Spinal cord (tissue), 9 donors: ENCODE measurements at regions not wholly inside any gene's neighbourhood (a gene's known extent, or its start where the extent isn't known, plus 50 kb on each side); places are given as distances from the start of the nearest gene placed in this dataset.
A peak's percentile ranks its signal among the peaks of the same experiment; 100 is the strongest.

ENCODE experiments used
- DNase-seq, 6 donors: peaks; one replicate each; pipeline versions ENCODE4 v3.0.0 to v3.0.0-alpha.2; 2013 to 2015; ENCODE audit warnings: low spot score in 6 of 6, low read depth in 4 of 6
- H3K27ac ChIP-seq: one replicate; pipeline ENCODE4 v1.5.1; 2013; ENCODE audit warnings: low read depth, low read length, control low read depth
- H3K27me3 ChIP-seq: one replicate; pipeline ENCODE4 v1.6.1; 2013; ENCODE audit warnings: low read length; ENCODE audit not compliant: control insufficient read depth, insufficient read depth
- H3K36me3 ChIP-seq: one replicate; pipeline ENCODE4 v1.6.1; 2013; ENCODE audit warnings: low read length; ENCODE audit not compliant: control insufficient read depth, insufficient read depth
- H3K4me1 ChIP-seq: one replicate; pipeline ENCODE4 v1.6.1; 2013; ENCODE audit warnings: low read length; ENCODE audit not compliant: control insufficient read depth, insufficient read depth
- H3K4me3 ChIP-seq: one replicate; pipeline ENCODE4 v1.5.1; 2013; ENCODE audit warnings: low read depth, low read length, control low read depth
- H3K9me3 ChIP-seq: one replicate; pipeline ENCODE4 v1.6.1; 2013; ENCODE audit warnings: low read length; ENCODE audit not compliant: control insufficient read depth, insufficient read depth
- whole genome bisulfite sequencing: methylation state at CpG from one replicate; pipeline ENCODE4 v1.1.5; 2013; ENCODE audit warnings: missing lambda C conversion rate; ENCODE audit not compliant: insufficient coverage; 5-methylcytosine and 5-hydroxymethylcytosine counted together
- donor health status: healthy.

DNA sequence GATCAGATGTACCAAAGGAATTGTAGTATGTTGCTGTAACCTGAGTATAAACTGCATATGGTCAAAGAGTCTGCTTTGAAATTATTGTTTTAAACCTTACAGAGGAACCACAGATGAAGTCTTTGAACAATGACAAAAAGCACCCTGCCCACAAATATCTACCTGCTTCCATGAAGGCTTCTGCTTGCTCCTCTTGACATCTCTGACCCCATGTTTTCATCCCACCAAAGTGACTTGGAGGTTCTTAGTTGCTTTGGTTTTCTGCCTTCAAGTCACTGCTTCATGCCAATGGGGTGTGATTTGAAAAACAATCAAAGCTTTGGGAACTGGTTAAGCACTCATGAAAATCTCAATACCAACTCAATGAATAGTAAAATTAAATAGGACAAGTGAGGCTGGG, 194.6 kb upstream of the ACTBL2 start:
- no peaks in the 10 kb centered on the region for H3K27me3 ChIP-seq
- no peaks in the 10 kb centered on the region for H3K4me1 ChIP-seq
- H3K9me3 ChIP-seq: no peaks in the 10 kb centered on the region
- DNase-seq: no peak
- H3K27ac ChIP-seq: no peak overlapping the region
- no peaks in the 10 kb centered on the region for H3K36me3 ChIP-seq
- no peak overlapping the region for H3K4me3 ChIP-seq

- WGBS: 88% methylated on average over 1 of the region's 3 CpGs
- H3K4me3 ChIP-seq: no peak overlapping the region
- H3K27ac ChIP-seq: no peak overlapping the region
- H3K36me3 ChIP-seq: no peaks in the 10 kb centered on the region
- H3K27me3 ChIP-seq: no peaks in the 10 kb centered on the region
- peak in 1 of 6 donors; percentile 63 for DNase-seq
- no peaks in the 10 kb centered on the region for H3K9me3 ChIP-seq
- H3K4me1 ChIP-seq: no peaks in the 10 kb centered on the region
Measured at GRCh38 chr5:57676222-57677098, 193.8 kb upstream of the ACTBL2 start.

GRCh38 chr5:57675236-57675635, 192.6 kb upstream of the ACTBL2 start:
- Histone ChIP-seq H3K36me3 (no peaks in the 10 kb centered on the region), H3K4me3 (no peak overlapping the region), H3K27me3 (no peaks in the 10 kb centered on the region), H3K9me3 (no peaks in the 10 kb centered on the region), H3K4me1 (no peaks in the 10 kb centered on the region), H3K27ac (no peak overlapping the region)
- 100% methylated on average over 1 of the region's 1 CpG for WGBS
- no peak for DNase-seq

- DNase-seq: no peak
- Histone ChIP-seq H3K36me3 (no peaks in the 10 kb centered on the region), H3K4me1 (no peaks in the 10 kb centered on the region), H3K4me3 (no peak overlapping the region), H3K27ac (no peak overlapping the region), H3K27me3 (no peaks in the 10 kb centered on the region), H3K9me3 (no peaks in the 10 kb centered on the region)
Measured at GRCh38 chr5:57671371-57671770, 188.8 kb upstream of the ACTBL2 start.

DNA sequence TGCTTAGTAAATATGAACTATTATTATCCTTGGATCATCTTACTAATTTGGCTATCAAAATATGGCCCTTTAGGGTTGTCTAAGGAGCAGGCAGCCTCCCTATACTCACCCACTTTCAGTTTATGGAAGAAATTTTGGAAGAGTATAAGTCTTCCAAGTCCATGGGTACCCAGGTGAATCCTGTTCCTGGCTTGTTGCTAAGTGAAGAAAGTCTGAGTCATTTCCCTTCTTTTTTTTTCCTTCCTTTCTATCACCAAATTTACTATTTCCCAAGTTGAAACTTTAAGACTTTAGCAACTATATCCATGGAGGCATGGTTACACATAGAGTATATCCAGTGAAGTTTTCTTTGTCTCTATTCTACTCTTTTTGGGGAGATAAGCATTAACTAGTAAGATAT, 184.0 kb upstream of the ACTBL2 start:
- DNase-seq: no peak
- H3K36me3 ChIP-seq: no peaks in the 10 kb centered on the region
- H3K27ac ChIP-seq: no peak overlapping the region
- H3K4me1 ChIP-seq: no peaks in the 10 kb centered on the region
- no peaks in the 10 kb centered on the region for H3K27me3 ChIP-seq
- no peaks in the 10 kb centered on the region for H3K9me3 ChIP-seq
- H3K4me3 ChIP-seq: no peak overlapping the region

GRCh38 chr5:57665146-57665936, 182.7 kb upstream of the ACTBL2 start:
- WGBS: 90% methylated on average over 2 of the region's 7 CpGs
- no peak overlapping the region for H3K27ac ChIP-seq
- H3K27me3 ChIP-seq: no peaks in the 10 kb centered on the region
- no peaks in the 10 kb centered on the region for H3K36me3 ChIP-seq
- H3K4me3 ChIP-seq: no peak overlapping the region
- no peaks in the 10 kb centered on the region for H3K4me1 ChIP-seq
- H3K9me3 ChIP-seq: no peaks in the 10 kb centered on the region
- no peak for DNase-seq

DNA sequence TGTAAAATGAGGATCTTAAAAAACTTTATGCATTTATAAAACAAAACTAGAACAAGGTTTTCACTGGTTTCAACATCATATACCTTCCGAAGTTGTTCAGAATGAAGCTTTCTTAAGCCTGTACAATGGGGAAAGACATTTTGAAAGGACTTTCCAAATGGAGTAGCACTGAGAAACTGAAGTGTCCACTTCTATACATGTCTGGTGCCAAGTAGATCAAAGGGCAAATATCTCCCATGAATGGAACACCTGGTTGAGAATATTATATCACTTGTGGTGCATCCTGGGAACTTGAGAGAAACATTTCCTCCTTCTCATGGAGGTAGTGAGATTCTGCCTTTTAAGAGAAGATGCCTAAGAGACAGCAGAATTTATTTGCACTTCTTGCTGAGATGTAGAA, 182.1 kb upstream of the ACTBL2 start:
- H3K9me3 ChIP-seq: no peaks in the 10 kb centered on the region
- no peaks in the 10 kb centered on the region for H3K36me3 ChIP-seq
- no peaks in the 10 kb centered on the region for H3K27me3 ChIP-seq
- no CpG with 5 or more reads among the region's 1 CpG for WGBS
- no peaks in the 10 kb centered on the region for H3K4me1 ChIP-seq
- H3K27ac ChIP-seq: no peak overlapping the region
- H3K4me3 ChIP-seq: no peak overlapping the region
- no peak for DNase-seq

DNA sequence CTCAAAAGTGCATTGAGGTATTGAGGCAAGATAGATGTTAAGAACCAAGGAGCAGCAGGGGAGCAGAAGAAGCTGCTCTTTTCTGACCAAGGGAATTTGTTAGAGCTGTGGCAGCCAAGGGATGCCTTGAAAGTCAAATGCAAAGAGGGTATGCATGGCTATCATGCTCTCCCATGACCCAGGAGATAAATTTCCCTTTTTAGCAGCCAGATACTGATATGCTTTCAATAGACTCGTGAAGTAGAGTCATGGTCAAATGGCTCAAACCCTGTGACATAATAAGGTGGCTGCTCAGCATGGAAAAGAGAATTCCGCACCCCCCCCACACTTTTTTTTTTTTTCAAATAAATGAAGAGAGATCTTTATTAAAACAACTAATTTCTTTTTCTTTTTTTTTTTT, 180.9 kb upstream of the ACTBL2 start:
- H3K4me1 ChIP-seq: no peaks in the 10 kb centered on the region
- H3K36me3 ChIP-seq: no peaks in the 10 kb centered on the region
- WGBS: no CpG with 5 or more reads among the region's 2 CpGs
- no peaks in the 10 kb centered on the region for H3K27me3 ChIP-seq
- DNase-seq: no peak
- no peak overlapping the region for H3K4me3 ChIP-seq
- no peaks in the 10 kb centered on the region for H3K9me3 ChIP-seq
- no peak overlapping the region for H3K27ac ChIP-seq

GRCh38 chr5:57662991-57663390, 180.4 kb upstream of the ACTBL2 start:
- H3K4me1 ChIP-seq: no peaks in the 10 kb centered on the region
- WGBS: 0% methylated on average over 1 of the region's 4 CpGs
- H3K36me3 ChIP-seq: no peaks in the 10 kb centered on the region
- H3K27ac ChIP-seq: no peak overlapping the region
- no peaks in the 10 kb centered on the region for H3K9me3 ChIP-seq
- no peak overlapping the region for H3K4me3 ChIP-seq
- DNase-seq: peak in 1 of 6 donors; percentile 41
- H3K27me3 ChIP-seq: no peaks in the 10 kb centered on the region

DNA sequence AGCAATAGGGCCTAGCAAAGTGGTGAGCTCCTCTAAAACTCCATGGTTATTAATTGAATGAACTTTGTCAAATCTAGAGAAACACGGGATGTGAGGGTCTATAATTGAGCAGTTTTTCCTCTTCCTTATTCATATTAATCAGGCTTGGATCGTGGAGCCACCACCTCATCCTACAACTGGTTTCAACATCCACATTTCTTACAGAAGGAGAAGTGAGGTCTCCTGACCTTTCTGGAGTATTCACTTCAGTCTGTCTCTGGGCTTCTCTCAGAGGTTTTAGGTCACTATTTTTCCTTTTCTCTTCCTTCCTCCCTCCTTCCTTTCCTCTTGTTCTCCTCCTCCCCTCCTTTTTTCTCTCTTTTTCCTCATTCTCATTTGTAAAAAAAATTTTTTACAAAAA, 177.3 kb upstream of the ACTBL2 start:
- DNase-seq: no peak
- H3K9me3 ChIP-seq: no peaks in the 10 kb centered on the region
- no peaks in the 10 kb centered on the region for H3K36me3 ChIP-seq
- H3K4me3 ChIP-seq: no peak overlapping the region
- H3K27ac ChIP-seq: no peak overlapping the region
- H3K4me1 ChIP-seq: no peaks in the 10 kb centered on the region
- 17% methylated on average over 1 of the region's 2 CpGs for WGBS
- no peaks in the 10 kb centered on the region for H3K27me3 ChIP-seq
